ENCODE measurements at regions not wholly inside any gene's neighbourhood (a gene's known extent, or its start where the extent isn't known, plus 50 kb on each side); places are given as distances from the start of the nearest gene placed in this dataset.
A peak's percentile ranks its signal among the peaks of the same experiment; 100 is the strongest.

- no peak for TF ChIP-seq CTCF (IDR thresholded peaks at IDR 0.05; ENCODE audit: insufficient read depth, low read depth, low read length, missing control alignments)
- peak; percentile 41 for DNase-seq (ENCODE audit: low read depth)
- no peak overlapping the region for H3K4me3 ChIP-seq (ENCODE audit: low read length)
Observed at GRCh38 chr4:164571593-164572390, 182.1 kb upstream of the SMIM31 start.

GRCh38 chr4:164572877-164573279 lies 181.1 kb upstream of the SMIM31 start:
- no peak overlapping the region for H3K4me3 ChIP-seq (ENCODE audit: low read length)
- DNase-seq (ENCODE audit: low read depth), result peak; percentile 84
- TF ChIP-seq CTCF (IDR thresholded peaks at IDR 0.05; ENCODE audit: insufficient read depth, low read depth, low read length, missing control alignments), result no peak

- no peak for DNase-seq (ENCODE audit: low read depth)
- no peak for TF ChIP-seq CTCF (IDR thresholded peaks at IDR 0.05; ENCODE audit: insufficient read depth, low read depth, low read length, missing control alignments)
- no peak overlapping the region for H3K4me3 ChIP-seq (ENCODE audit: low read length)
Observed at GRCh38 chr4:164575861-164576260, 178.1 kb upstream of the SMIM31 start.

- DNase-seq (ENCODE audit: low read depth), result no peak
- no peak overlapping the region for H3K4me3 ChIP-seq (ENCODE audit: low read length)
- TF ChIP-seq CTCF (IDR thresholded peaks at IDR 0.05; ENCODE audit: insufficient read depth, low read depth, low read length, missing control alignments), result no peak
Observed at GRCh38 chr4:164579270-164579942, 174.5 kb upstream of the SMIM31 start.

- TF ChIP-seq CTCF (IDR thresholded peaks at IDR 0.05; ENCODE audit: insufficient read depth, low read depth, low read length, missing control alignments), result no peak
- H3K4me3 ChIP-seq (ENCODE audit: low read length), result no peak overlapping the region
- DNase-seq (ENCODE audit: low read depth), result no peak
Observed at GRCh38 chr4:164591666-164592065, 162.3 kb upstream of the SMIM31 start.

GRCh38 chr4:164595751-164596150 lies 158.2 kb upstream of the SMIM31 start:
- no peak overlapping the region for H3K4me3 ChIP-seq (ENCODE audit: low read length)
- TF ChIP-seq CTCF (IDR thresholded peaks at IDR 0.05; ENCODE audit: insufficient read depth, low read depth, low read length, missing control alignments), result no peak
- no peak for DNase-seq (ENCODE audit: low read depth)
